Esophagus muscularis mucosa (tissue), 4 donors: ENCODE measurements at regions not wholly inside any gene's neighbourhood (a gene's known extent, or its start where the extent isn't known, plus 50 kb on each side); places are given as distances from the start of the nearest gene placed in this dataset.

Source experiments
- DNase-seq: peaks from one replicate; pipeline ENCODE4 v3.0.0-alpha.2; 2017; ENCODE audit errors: extremely low spot score
- H3K27ac ChIP-seq, 4 donors: fragments of 200-600 bp; sonication (generic); replicated peaks in 1 of 4; 1 replicate in 3 of 4; 2 replicates in 1 of 4; pipeline ENCODE4 v1.5.1; 2016 to 2019; ENCODE audit warnings: mild to moderate bottlenecking in 1 of 4
- H3K27me3 ChIP-seq, 4 donors: fragments of 200-600 bp; sonication (generic); one replicate each; pipeline versions ENCODE4 v1.5.1 to v1.6.0; 2016 to 2019
- H3K36me3 ChIP-seq, 4 donors: fragments of 200-600 bp; sonication (generic); one replicate each; pipeline ENCODE4 v1.5.1; 2016 to 2019
- H3K4me1 ChIP-seq, 4 donors: fragments of 200-600 bp; sonication (generic); one replicate each; pipeline ENCODE4 v1.5.1; 2016 to 2019
- H3K4me3 ChIP-seq, 4 donors: fragments of 200-600 bp; sonication (generic); 1 replicate in 2 of 4; 2 replicates in 2 of 4; pipeline ENCODE4 v1.5.1; 2016 to 2019; ENCODE audit warnings: mild to moderate bottlenecking in 4 of 4, moderate library complexity in 1 of 4
- H3K9me3 ChIP-seq, 4 donors: fragments of 200-600 bp; sonication (generic); 1 replicate in 3 of 4; 2 replicates in 1 of 4; pipeline ENCODE4 v1.5.1; 2016 to 2019
- EP300 ChIP-seq: sonication (generic); formaldehyde crosslinking; IDR thresholded peaks from one replicate; pipeline ENCODE4 v1.6.1; 2017; ENCODE audit warnings: antibody characterized with exemption
- POLR2A ChIP-seq: fragments of 450-650 bp; IDR thresholded peaks from one replicate; pipeline ENCODE4 v1.6.1; 2017; ENCODE audit warnings: antibody characterized with exemption, moderate library complexity, mild to moderate bottlenecking, low read depth
- POLR2AphosphoS5 ChIP-seq, 2 donors: sonication (generic); formaldehyde crosslinking; IDR thresholded peaks; one replicate each; pipeline ENCODE4 v1.6.1; 2017; ENCODE audit warnings: antibody characterized with exemption in 2 of 2
- WGBS: methylation state at CpG from one replicate; pipeline ENCODE4 v1.1.5; 2018; 5-methylcytosine and 5-hydroxymethylcytosine counted together
- intact Hi-C: fragments of 100-400 bp; cut with DNase I; formaldehyde crosslinking; loops from one replicate; pipeline ENCODE4 v1.15.1; 2023
- TF ChIP-seq, protein P1 (sequence below), 3 experiments: fragments of 200-600 bp in 2 of 3; fragments of 450-650 bp in 1 of 3; sonication (generic) in 2 of 3; IDR thresholded peaks; one replicate each; pipeline ENCODE4 v1.5.1; 2017 to 2019; ENCODE audit warnings: antibody characterized with exemption in 3 of 3, mild to moderate bottlenecking in 2 of 3, moderate library complexity in 1 of 3

DNA sequence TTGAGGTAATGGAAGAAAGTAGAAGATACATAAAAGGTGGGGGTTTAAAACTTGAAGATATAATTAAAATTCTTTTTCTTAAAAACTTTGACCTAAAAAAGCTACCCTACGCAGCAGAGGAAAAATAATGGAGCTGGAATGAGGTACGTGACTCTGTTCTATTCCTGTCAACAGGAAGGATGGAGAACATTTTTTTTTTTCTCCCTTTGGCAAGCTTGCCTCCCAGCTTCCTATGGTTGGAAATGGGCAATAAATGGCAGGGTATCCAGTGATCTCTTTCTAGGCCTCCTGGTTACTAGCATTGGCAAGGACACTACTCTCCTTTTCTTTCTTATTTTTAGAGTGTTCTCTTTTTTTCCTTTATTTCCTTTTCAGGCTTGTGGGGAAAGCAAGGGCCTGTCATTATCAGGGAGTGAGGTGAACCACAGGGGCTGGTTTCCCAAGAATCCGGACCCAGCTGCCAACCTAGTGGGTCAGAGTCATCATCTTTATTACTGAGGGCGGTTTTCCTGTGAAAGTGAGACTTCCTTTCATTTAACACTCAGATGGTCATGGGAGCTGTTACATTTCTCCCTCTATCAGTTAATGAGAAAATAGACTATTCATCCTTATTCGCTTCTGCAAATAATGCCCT is 224.6 kb downstream of the SPRY1 start:
- no peak for DNase-seq
- no peaks in the 10 kb centered on the region for H3K9me3 ChIP-seq
- no peaks in the 10 kb centered on the region for H3K36me3 ChIP-seq
- TF ChIP-seq, protein P1, sequence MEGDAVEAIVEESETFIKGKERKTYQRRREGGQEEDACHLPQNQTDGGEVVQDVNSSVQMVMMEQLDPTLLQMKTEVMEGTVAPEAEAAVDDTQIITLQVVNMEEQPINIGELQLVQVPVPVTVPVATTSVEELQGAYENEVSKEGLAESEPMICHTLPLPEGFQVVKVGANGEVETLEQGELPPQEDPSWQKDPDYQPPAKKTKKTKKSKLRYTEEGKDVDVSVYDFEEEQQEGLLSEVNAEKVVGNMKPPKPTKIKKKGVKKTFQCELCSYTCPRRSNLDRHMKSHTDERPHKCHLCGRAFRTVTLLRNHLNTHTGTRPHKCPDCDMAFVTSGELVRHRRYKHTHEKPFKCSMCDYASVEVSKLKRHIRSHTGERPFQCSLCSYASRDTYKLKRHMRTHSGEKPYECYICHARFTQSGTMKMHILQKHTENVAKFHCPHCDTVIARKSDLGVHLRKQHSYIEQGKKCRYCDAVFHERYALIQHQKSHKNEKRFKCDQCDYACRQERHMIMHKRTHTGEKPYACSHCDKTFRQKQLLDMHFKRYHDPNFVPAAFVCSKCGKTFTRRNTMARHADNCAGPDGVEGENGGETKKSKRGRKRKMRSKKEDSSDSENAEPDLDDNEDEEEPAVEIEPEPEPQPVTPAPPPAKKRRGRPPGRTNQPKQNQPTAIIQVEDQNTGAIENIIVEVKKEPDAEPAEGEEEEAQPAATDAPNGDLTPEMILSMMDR (IDR thresholded peaks at IDR 0.05): no peak
- TF ChIP-seq EP300 (no peak), POLR2AphosphoS5 (IDR thresholded peaks at IDR 0.05) (no peak), POLR2A (no peak)
- H3K27me3 ChIP-seq: no peaks in the 10 kb centered on the region
- peaks cover 25 to 40% (median 28%) of the 10 kb centered on the region in 4 donors for H3K4me1 ChIP-seq
- 49% methylated on average over 5 of the region's 5 CpGs for WGBS
- intact Hi-C loops: no loop called here
- no peak overlapping the region for H3K4me3 ChIP-seq
- H3K27ac ChIP-seq: peak overlapping the region; percentile 20 to 61 (median 35)

DNA sequence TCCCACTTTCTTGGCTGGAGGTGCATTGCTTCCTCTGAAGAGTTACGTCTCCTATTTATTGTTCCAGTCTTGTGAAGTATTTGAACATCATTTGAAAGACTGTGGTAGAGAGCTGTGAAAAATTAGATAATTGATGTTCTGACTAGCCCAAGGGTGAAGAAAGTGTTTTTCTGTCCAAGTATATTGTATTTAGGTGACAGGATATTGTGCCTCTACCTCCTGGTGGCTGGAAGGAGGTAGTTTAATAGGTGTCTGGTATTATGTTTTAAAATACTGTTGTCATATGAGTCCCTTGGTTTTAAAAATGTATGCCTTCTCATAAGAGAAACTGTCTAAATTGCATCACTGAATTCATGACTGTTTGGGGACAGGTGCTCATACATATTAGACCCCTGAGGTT is 226.0 kb downstream of the SPRY1 start:
- Histone ChIP-seq H3K4me3 (no peak overlapping the region), H3K9me3 (no peaks in the 10 kb centered on the region), H3K27me3 (no peaks in the 10 kb centered on the region), H3K27ac (no peak overlapping the region), H3K36me3 (no peaks in the 10 kb centered on the region), H3K4me1 (peaks cover 11 to 26% (median 14%) of the 10 kb centered on the region in 4 donors)
- TF ChIP-seq POLR2AphosphoS5 (IDR thresholded peaks at IDR 0.05): no peak
- no peak for TF ChIP-seq EP300
- TF ChIP-seq, protein P1 (IDR thresholded peaks at IDR 0.05): no peak
- WGBS: 64% methylated on average over 1 of the region's 1 CpG
- intact Hi-C loops: no loop called here
- DNase-seq: no peak

DNA sequence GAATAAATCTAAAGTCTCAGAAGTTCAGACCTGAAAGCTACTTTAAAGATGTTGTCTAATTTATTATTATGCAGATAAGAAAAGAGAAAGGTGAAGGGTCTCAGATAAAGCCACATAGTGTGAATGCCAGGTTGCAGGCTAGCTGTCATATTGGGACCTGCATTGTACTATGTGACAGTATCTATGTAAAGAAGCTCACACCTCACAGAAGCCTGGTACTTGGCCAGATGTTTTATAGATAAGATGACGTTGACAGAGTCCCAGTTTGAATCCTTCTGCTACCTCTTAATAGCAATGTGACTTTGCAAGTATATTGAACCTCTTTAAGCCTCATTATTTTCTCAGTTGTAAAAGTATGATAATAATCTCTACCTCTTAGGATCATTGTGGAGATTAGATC is 227.0 kb downstream of the SPRY1 start:
- TF ChIP-seq, protein P1 (IDR thresholded peaks at IDR 0.05): no peak
- TF ChIP-seq POLR2A (no peak), POLR2AphosphoS5 (IDR thresholded peaks at IDR 0.05) (no peak), EP300 (no peak)
- H3K36me3 ChIP-seq: no peaks in the 10 kb centered on the region
- no peaks in the 10 kb centered on the region for H3K9me3 ChIP-seq
- intact Hi-C loops: no loop called here
- DNase-seq: no peak
- WGBS: 56% methylated on average over 1 of the region's 1 CpG
- H3K27ac ChIP-seq: no peak overlapping the region
- H3K27me3 ChIP-seq: no peaks in the 10 kb centered on the region
- H3K4me1 ChIP-seq: peaks cover 10 to 21% (median 12%) of the 10 kb centered on the region in 4 donors
- no peak overlapping the region for H3K4me3 ChIP-seq

DNA sequence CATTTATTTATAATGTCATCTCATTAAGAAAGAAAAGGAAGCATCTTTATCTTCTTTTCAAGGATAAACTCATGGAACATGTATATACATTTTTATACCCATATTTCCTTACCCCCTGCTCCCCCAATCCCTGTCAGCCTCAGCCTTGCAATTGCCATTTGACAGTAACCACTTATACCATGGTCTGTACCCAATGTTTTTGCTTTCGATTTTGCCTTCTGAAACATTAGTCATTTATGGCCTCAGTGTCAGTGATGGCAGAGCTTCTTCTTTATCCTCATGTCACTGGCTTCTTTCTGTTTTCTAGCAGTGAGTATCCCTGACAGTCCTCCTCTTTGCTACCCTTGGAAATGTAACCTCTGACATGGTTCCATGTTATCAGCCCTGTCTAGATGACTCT is 228.4 kb downstream of the SPRY1 start:
- no peak for DNase-seq
- WGBS: 83% methylated on average over 1 of the region's 1 CpG
- Histone ChIP-seq H3K27ac (no peak overlapping the region), H3K4me3 (no peak overlapping the region), H3K27me3 (no peaks in the 10 kb centered on the region), H3K36me3 (no peaks in the 10 kb centered on the region), H3K9me3 (no peaks in the 10 kb centered on the region), H3K4me1 (peaks cover 10 to 19% (median 12%) of the 10 kb centered on the region in 4 donors)
- intact Hi-C loops: no loop called here
- TF ChIP-seq POLR2AphosphoS5 (IDR thresholded peaks at IDR 0.05) (no peak), EP300 (no peak), POLR2A (no peak)
- TF ChIP-seq, protein P1 (IDR thresholded peaks at IDR 0.05): no peak

DNA sequence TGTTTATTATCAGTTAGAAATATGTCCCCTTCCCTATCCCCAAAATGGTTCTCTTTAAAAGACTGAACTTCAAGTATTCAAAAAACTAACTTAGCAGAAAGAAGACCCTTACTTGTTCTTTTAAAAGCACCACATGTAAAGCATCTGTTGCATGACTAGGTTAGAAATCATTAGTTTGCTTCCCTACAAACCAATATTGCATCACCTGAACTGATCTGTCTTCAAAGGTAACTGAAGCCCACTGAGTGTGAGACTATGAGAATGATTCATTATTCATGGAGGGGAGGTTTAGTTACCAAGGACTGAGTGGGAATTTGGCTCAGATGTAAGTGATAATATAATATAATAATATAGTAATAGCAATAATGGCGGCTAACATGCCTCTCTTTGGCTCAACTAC is 231.7 kb downstream of the SPRY1 start:
- no peaks in the 10 kb centered on the region for H3K36me3 ChIP-seq
- TF ChIP-seq, protein P1 (IDR thresholded peaks at IDR 0.05): no peak
- TF ChIP-seq EP300: no peak
- TF ChIP-seq POLR2A: no peak
- no peak for TF ChIP-seq POLR2AphosphoS5 (IDR thresholded peaks at IDR 0.05)
- intact Hi-C loops: no loop called here

More for the DNA sequence above, 231.7 kb downstream of the SPRY1 start:
- no peak overlapping the region for H3K4me3 ChIP-seq
- peaks cover 0 to 9% (median 7%) of the 10 kb centered on the region in 4 donors for H3K4me1 ChIP-seq
- no peaks in the 10 kb centered on the region for H3K9me3 ChIP-seq
- no peaks in the 10 kb centered on the region for H3K27me3 ChIP-seq
- H3K27ac ChIP-seq: no peak overlapping the region
- DNase-seq: no peak
- WGBS: 100% methylated on average over 1 of the region's 1 CpG
